ENCODE measurements at regions not wholly inside any gene's neighbourhood (a gene's known extent, or its start where the extent isn't known, plus 50 kb on each side); places are given as distances from the start of the nearest gene placed in this dataset.

DNA sequence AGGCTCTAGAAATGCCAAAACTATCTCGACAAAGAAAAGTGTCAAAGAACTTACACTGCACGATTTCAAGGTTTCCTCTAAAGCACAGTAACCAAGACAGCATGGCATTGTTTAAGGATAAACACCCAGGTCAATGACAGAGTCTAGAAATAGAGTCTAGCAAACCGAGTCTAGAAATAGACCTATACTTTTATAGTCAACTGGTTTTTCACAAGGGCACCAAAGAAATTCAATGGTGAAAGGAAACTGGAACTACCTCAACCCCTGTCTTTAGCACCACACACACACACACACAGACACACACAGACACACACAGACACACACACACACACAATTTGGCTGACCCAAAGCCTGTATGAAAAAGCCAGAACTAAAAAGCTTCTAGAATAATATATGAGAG is 67.1 kb upstream of the PGBD5 start:
- no peak for TF ChIP-seq CTCF (conservative IDR thresholded peaks at IDR 0.05)
- no peak for TF ChIP-seq ZFX (IDR thresholded peaks at IDR 0.05)
